ENCODE measurements at regions not wholly inside any gene's neighbourhood (a gene's known extent, or its start where the extent isn't known, plus 50 kb on each side); places are given as distances from the start of the nearest gene placed in this dataset.

GRCh38 chr12:91883811-91884210 is 261.8 kb downstream of the BTG1 start:
- H3K27me3 ChIP-seq (ENCODE audit: low read length) = no peaks in the 10 kb centered on the region
- ChIA-PET CTCF (no interaction called here), POLR2A (ENCODE audit: unreplicated experiment) (interaction anchor here (0.6 kb wide), 1 partner anchor 77 kb away, joined by 6 read pairs; no protein-coding TSS in a partner anchor)
- DNase-seq (no peak), ATAC-seq (no peak)
- H3K4me2 ChIP-seq (ENCODE audit: low read length) = no peak overlapping the region
- BruUV-seq (replicated peaks) = no TSS peak
- peaks cover 30% of the 10 kb centered on the region for H3K4me1 ChIP-seq (ENCODE audit: insufficient read depth, low read length)
- H3K4me3 ChIP-seq (ENCODE audit: low read length) = no peak overlapping the region
- no peaks in the 10 kb centered on the region for H3K36me3 ChIP-seq (ENCODE audit: low read depth, low read length)
- H2AFZ ChIP-seq (ENCODE audit: low read length) = no peak overlapping the region
- no peaks in the 10 kb centered on the region for H3K9me3 ChIP-seq (ENCODE audit: low read length)
- no peaks in the 10 kb centered on the region for H3F3A ChIP-seq (ENCODE audit: low read length, unreplicated experiment)
- intact Hi-C loops (cut with micrococcal nuclease) = no loop called here
- no peaks in the 10 kb centered on the region for H3K79me2 ChIP-seq (ENCODE audit: low read length)
- no peak overlapping the region for H3K27ac ChIP-seq (ENCODE audit: low read length)
- TF ChIP-seq CTCF (conservative IDR thresholded peaks at IDR 0.05; ENCODE audit: low read depth, low read length) (no peak), EZH2phosphoT487 (IDR thresholded peaks at IDR 0.05; ENCODE audit: borderline replicate concordance, low read length) (no peak), EZH2 (IDR thresholded peaks at IDR 0.05; ENCODE audit: low read length, unreplicated experiment) (no peak)
- no peak overlapping the region for H3K9ac ChIP-seq (ENCODE audit: low read length)
- no peaks in the 10 kb centered on the region for H4K20me1 ChIP-seq (ENCODE audit: low read length)
- no peaks in the 10 kb centered on the region for H3K9me2 ChIP-seq (replicated peaks; ENCODE audit: low read length)

DNA sequence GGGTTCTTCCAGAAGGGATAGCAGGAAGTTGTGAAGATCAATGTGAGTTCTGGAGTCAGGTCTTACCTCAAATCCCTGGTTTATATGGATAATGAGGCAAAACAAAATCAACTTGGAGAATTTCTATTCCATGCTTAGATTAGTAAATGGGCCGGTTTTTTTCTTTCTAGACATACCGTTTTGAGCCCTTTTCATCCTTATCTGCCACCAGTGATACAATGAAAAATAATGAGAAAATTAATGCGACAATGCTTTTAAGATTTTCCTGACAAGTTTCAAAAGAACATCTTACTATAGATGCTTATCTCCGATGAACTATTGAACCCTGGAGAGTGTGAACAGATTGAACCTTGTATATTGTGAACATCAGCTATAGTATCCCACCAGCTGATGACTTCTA is 262.7 kb downstream of the BTG1 start:
- H3K79me2 ChIP-seq (ENCODE audit: low read length) = no peaks in the 10 kb centered on the region
- H3K27ac ChIP-seq (ENCODE audit: low read length) = no peak overlapping the region
- ChIA-PET POLR2A (ENCODE audit: unreplicated experiment) (interaction anchor here (0.6 kb wide), 1 partner anchor 76 kb away, joined by 6 read pairs; no protein-coding TSS in a partner anchor), CTCF (no interaction called here)
- no peak overlapping the region for H2AFZ ChIP-seq (ENCODE audit: low read length)
- H3K9ac ChIP-seq (ENCODE audit: low read length) = no peak overlapping the region
- H3K9me2 ChIP-seq (replicated peaks; ENCODE audit: low read length) = no peaks in the 10 kb centered on the region
- TF ChIP-seq EZH2 (IDR thresholded peaks at IDR 0.05; ENCODE audit: low read length, unreplicated experiment) = no peak
- TF ChIP-seq CTCF (conservative IDR thresholded peaks at IDR 0.05; ENCODE audit: low read depth, low read length) = no peak
- no peak for TF ChIP-seq EZH2phosphoT487 (IDR thresholded peaks at IDR 0.05; ENCODE audit: borderline replicate concordance, low read length)
- ATAC-seq (no peak), DNase-seq (no peak)
- H4K20me1 ChIP-seq (ENCODE audit: low read length) = no peaks in the 10 kb centered on the region
- H3F3A ChIP-seq (ENCODE audit: low read length, unreplicated experiment) = no peaks in the 10 kb centered on the region
- no peaks in the 10 kb centered on the region for H3K27me3 ChIP-seq (ENCODE audit: low read length)
- no peak overlapping the region for H3K4me2 ChIP-seq (ENCODE audit: low read length)
- intact Hi-C loops (cut with micrococcal nuclease) = no loop called here
- H3K4me3 ChIP-seq (ENCODE audit: low read length) = no peak overlapping the region
- no peaks in the 10 kb centered on the region for H3K9me3 ChIP-seq (ENCODE audit: low read length)
- peaks cover 23% of the 10 kb centered on the region for H3K4me1 ChIP-seq (ENCODE audit: insufficient read depth, low read length)
- no peaks in the 10 kb centered on the region for H3K36me3 ChIP-seq (ENCODE audit: low read depth, low read length)
- BruUV-seq (replicated peaks) = no TSS peak

DNA sequence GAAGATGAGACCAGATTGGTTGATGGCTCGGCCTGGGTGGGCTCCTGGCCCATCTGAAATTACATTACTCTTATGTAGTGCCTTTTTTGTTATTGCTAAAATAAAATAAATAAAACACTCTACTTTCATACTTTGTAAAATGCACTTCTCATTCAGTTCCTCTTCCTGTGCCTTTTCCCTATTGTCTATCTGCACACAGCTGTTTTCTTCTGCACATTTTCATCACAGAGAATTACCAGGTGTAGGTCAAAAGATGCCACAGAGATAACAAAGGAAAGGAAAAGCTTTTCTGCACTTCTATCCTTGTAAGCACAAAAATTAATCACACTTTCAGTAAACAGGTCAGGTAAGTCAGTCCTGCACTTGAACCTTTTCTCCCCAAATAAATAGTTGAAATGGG is 265.1 kb downstream of the BTG1 start:
- H3K4me2 ChIP-seq (ENCODE audit: low read length) = no peak overlapping the region
- ChIA-PET POLR2A (ENCODE audit: unreplicated experiment) (no interaction called here), CTCF (no interaction called here)
- H4K20me1 ChIP-seq (ENCODE audit: low read length) = no peaks in the 10 kb centered on the region
- no peak overlapping the region for H3K9ac ChIP-seq (ENCODE audit: low read length)
- H3K27me3 ChIP-seq (ENCODE audit: low read length) = no peaks in the 10 kb centered on the region
- ATAC-seq = no peak
- no peaks in the 10 kb centered on the region for H3F3A ChIP-seq (ENCODE audit: low read length, unreplicated experiment)
- intact Hi-C loops (cut with micrococcal nuclease) = no loop called here
- no peak for TF ChIP-seq CTCF (conservative IDR thresholded peaks at IDR 0.05; ENCODE audit: low read depth, low read length)
- TF ChIP-seq EZH2phosphoT487 (IDR thresholded peaks at IDR 0.05; ENCODE audit: borderline replicate concordance, low read length) = no peak
- TF ChIP-seq EZH2 (IDR thresholded peaks at IDR 0.05; ENCODE audit: low read length, unreplicated experiment) = no peak
- no peak overlapping the region for H3K27ac ChIP-seq (ENCODE audit: low read length)
- no peaks in the 10 kb centered on the region for H3K79me2 ChIP-seq (ENCODE audit: low read length)
- DNase-seq = no peak
- peaks cover 4% of the 10 kb centered on the region for H3K4me1 ChIP-seq (ENCODE audit: insufficient read depth, low read length)
- no peak overlapping the region for H2AFZ ChIP-seq (ENCODE audit: low read length)
- H3K9me2 ChIP-seq (replicated peaks; ENCODE audit: low read length) = no peaks in the 10 kb centered on the region; the same call in 1 of the 2 replicates
- no peaks in the 10 kb centered on the region for H3K36me3 ChIP-seq (ENCODE audit: low read depth, low read length)
- BruUV-seq (replicated peaks) = no TSS peak
- no peaks in the 10 kb centered on the region for H3K9me3 ChIP-seq (ENCODE audit: low read length)
- H3K4me3 ChIP-seq (ENCODE audit: low read length) = no peak overlapping the region

All from PC-3 (cell line).